Epithelial cell of prostate (primary cell): ENCODE measurements at regions not wholly inside any gene's neighbourhood (a gene's known extent, or its start where the extent isn't known, plus 50 kb on each side); places are given as distances from the start of the nearest gene placed in this dataset.
"Not testable (repeated sequence)": the region's sequence is repeated elsewhere in the genome, so short reads cannot be mapped to it uniquely, and the experiment has no call there.

ENCODE experiments used
- DNase-seq: peaks from one replicate; pipeline ENCODE4 v3.0.0-alpha.2; 2011; ENCODE audit warnings: low read depth, low spot score
- H3K27ac ChIP-seq: fragments of 450-650 bp; 2 replicates; pipeline ENCODE4 v1.5.1; 2017; ENCODE audit warnings: mild to moderate bottlenecking

GRCh38 chr5:24103451-24104023, 541.2 kb downstream of the CDH10 start:
- no peak for DNase-seq

GRCh38 chr5:24110004-24110615, 534.7 kb downstream of the CDH10 start:
- DNase-seq, result no peak
- no peak overlapping the region for H3K27ac ChIP-seq

More at GRCh38 chr5:24103451-24104023, 541.2 kb downstream of the CDH10 start:
- no peak overlapping the region for H3K27ac ChIP-seq

GRCh38 chr5:24112420-24112819, 532.4 kb downstream of the CDH10 start:
- DNase-seq, result no peak
- no peak overlapping the region for H3K27ac ChIP-seq

GRCh38 chr5:24118351-24118750, 526.4 kb downstream of the CDH10 start:
- DNase-seq, result no peak
- H3K27ac ChIP-seq, result no peak overlapping the region

GRCh38 chr5:24135536-24135935, 509.2 kb downstream of the CDH10 start:
- peak; percentile 5 for DNase-seq
- H3K27ac ChIP-seq, result no peak overlapping the region

GRCh38 chr5:24141046-24141445, 503.7 kb downstream of the CDH10 start:
- no peak for DNase-seq
- no peak overlapping the region for H3K27ac ChIP-seq

GRCh38 chr5:24142341-24142740, 502.4 kb downstream of the CDH10 start:
- no peak overlapping the region for H3K27ac ChIP-seq
- no peak for DNase-seq

GRCh38 chr5:24145806-24146205, 499.0 kb downstream of the CDH10 start:
- no peak for DNase-seq
- H3K27ac ChIP-seq, result no peak overlapping the region

GRCh38 chr5:24161559-24161958, 483.2 kb downstream of the CDH10 start:
- DNase-seq, result peak; percentile 27
- H3K27ac ChIP-seq, result peak overlapping the region; percentile 76

- no peak for DNase-seq
- H3K27ac ChIP-seq, result peak overlapping the region; percentile 76
Measured at GRCh38 chr5:24162343-24162742, 482.4 kb downstream of the CDH10 start.

GRCh38 chr5:24163091-24163490, 481.7 kb downstream of the CDH10 start:
- H3K27ac ChIP-seq, result peak overlapping the region; percentile 76
- DNase-seq, result peak; percentile 53

GRCh38 chr5:24167806-24168205, 477.0 kb downstream of the CDH10 start:
- H3K27ac ChIP-seq, result no peak overlapping the region
- DNase-seq, result no peak

- no peak overlapping the region for H3K27ac ChIP-seq
Measured at GRCh38 chr5:24170026-24170425, 474.8 kb downstream of the CDH10 start.

GRCh38 chr5:24170930-24171329, 473.8 kb downstream of the CDH10 start:
- not testable (repeated sequence) for H3K27ac ChIP-seq, DNase-seq

More at GRCh38 chr5:24170026-24170425, 474.8 kb downstream of the CDH10 start:
- no peak for DNase-seq

GRCh38 chr5:24177821-24178220, 467.0 kb downstream of the CDH10 start:
- no peak for DNase-seq
- no peak overlapping the region for H3K27ac ChIP-seq

- no peak for DNase-seq
- H3K27ac ChIP-seq, result no peak overlapping the region
Measured at GRCh38 chr5:24183981-24184380, 460.8 kb downstream of the CDH10 start.

GRCh38 chr5:24188216-24188925, 456.4 kb downstream of the CDH10 start:
- DNase-seq, result no peak
- H3K27ac ChIP-seq, result no peak overlapping the region

GRCh38 chr5:24196789-24197188, 448.0 kb downstream of the CDH10 start:
- no peak overlapping the region for H3K27ac ChIP-seq
- no peak for DNase-seq

GRCh38 chr5:24208686-24209106, 436.1 kb downstream of the CDH10 start:
- H3K27ac ChIP-seq, result no peak overlapping the region
- DNase-seq, result no peak

GRCh38 chr5:24215114-24215513, 429.7 kb downstream of the CDH10 start:
- DNase-seq, result no peak
- H3K27ac ChIP-seq, result no peak overlapping the region

GRCh38 chr5:24222876-24223275, 421.9 kb downstream of the CDH10 start:
- DNase-seq, result no peak
- H3K27ac ChIP-seq, result peak overlapping the region; percentile 9
